IPS-15b (cell line): ENCODE measurements at regions not wholly inside any gene's neighbourhood (a gene's known extent, or its start where the extent isn't known, plus 50 kb on each side); places are given as distances from the start of the nearest gene placed in this dataset.

ENCODE experiments used
- H3K27me3 ChIP-seq: one replicate; pipeline ENCODE4 v1.6.1; 2013; ENCODE audit warnings: low read length; ENCODE audit not compliant: control insufficient read depth, insufficient read depth
- H3K36me3 ChIP-seq: one replicate; pipeline ENCODE4 v1.6.1; 2013; ENCODE audit warnings: low read length; ENCODE audit not compliant: control insufficient read depth, insufficient read depth
- H3K4me1 ChIP-seq: one replicate; pipeline ENCODE4 v1.6.1; 2013; ENCODE audit warnings: mild to moderate bottlenecking, low read length; ENCODE audit not compliant: control insufficient read depth, insufficient read depth
- H3K4me3 ChIP-seq: one replicate; pipeline ENCODE4 v1.5.1; 2013; ENCODE audit warnings: low read depth, low read length
- H3K9ac ChIP-seq: one replicate; pipeline ENCODE4 v1.6.1; 2013; ENCODE audit warnings: low read depth, mild to moderate bottlenecking, low read length
- H3K9me3 ChIP-seq: one replicate; pipeline ENCODE4 v1.6.1; 2013; ENCODE audit warnings: mild to moderate bottlenecking, low read length; ENCODE audit not compliant: control insufficient read depth, insufficient read depth

- H3K9me3 ChIP-seq = no peaks in the 10 kb centered on the region
Measured at GRCh38 chr12:90080616-90081015, 372.0 kb upstream of the ATP2B1 start.

DNA sequence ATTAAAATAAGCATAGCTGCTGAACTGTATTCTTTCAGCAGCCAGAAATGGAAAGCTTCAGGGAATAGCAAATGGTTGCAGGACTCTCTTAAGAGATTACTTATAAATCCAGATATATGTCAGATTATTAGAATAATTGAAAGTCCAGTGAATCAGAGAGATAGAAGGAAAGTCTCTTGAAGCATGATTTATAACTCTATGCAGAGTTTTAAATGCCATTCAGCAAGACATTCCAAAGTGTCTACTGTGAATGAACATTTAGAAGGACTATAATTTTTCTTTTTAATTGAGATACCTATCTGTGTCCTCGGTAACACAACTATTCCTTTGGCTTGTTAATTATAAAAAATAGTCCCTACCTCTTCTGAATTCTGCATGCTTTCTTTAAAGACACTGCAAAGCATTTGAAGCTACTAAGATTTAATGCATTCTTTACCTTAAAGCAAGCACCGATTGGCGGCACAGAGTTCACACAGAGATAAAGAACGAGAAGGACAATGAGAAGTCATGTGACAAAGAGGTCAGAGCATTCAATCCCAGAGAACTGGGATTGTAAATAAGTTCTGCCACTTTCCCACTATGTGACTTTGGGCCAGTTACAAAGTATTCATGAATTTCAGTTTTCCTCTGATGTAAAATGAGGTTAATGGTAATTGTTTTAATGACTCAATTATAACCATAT lies 371.0 kb upstream of the ATP2B1 start:
- Histone ChIP-seq H3K36me3 (no peaks in the 10 kb centered on the region), H3K9ac (no peak overlapping the region), H3K4me3 (no peak overlapping the region), H3K4me1 (no peaks in the 10 kb centered on the region), H3K27me3 (no peaks in the 10 kb centered on the region), H3K9me3 (no peaks in the 10 kb centered on the region)

More at GRCh38 chr12:90080616-90081015, 372.0 kb upstream of the ATP2B1 start:
- Histone ChIP-seq H3K36me3 (no peaks in the 10 kb centered on the region), H3K27me3 (no peaks in the 10 kb centered on the region), H3K4me1 (no peaks in the 10 kb centered on the region), H3K9ac (no peak overlapping the region), H3K4me3 (no peak overlapping the region)

DNA sequence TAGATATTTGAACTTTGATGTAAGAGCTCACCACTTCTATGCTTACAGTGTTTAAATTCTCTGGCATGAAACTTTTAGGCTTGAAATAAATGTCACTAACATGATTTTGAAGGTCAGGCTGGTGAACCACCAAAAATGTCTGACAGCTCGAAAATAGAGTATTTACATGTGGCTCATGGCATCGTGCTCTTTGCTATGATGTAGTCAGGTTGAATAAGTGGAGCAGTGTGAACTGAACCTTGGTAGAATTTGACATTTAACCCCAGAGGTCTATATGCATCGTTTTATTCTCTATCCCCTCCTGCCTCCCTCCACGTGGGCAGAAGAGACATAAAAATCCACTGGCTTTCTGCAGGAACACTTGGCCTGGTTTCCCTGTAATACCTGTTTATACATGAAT lies 369.7 kb upstream of the ATP2B1 start:
- Histone ChIP-seq H3K4me3 (no peak overlapping the region), H3K9me3 (no peaks in the 10 kb centered on the region), H3K27me3 (no peaks in the 10 kb centered on the region), H3K9ac (no peak overlapping the region), H3K36me3 (no peaks in the 10 kb centered on the region), H3K4me1 (no peaks in the 10 kb centered on the region)

DNA sequence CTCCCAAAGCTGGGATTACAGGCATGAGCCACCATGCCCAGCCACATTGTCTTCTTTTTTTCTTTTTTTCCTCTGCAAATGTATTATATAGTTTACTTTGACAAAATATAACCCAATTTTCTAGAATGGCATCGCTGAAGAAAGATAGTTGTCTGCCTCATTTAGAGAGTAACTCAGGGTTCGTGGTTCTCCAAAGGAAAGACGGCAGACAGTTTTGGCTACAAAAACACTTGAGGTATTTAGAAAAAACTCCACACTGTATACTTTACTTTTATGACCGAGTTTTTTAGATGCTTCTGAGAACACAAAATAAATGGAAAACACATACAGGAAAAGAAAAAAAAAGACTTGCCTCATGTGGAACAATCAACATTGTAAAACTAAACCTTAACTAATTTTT lies 369.1 kb upstream of the ATP2B1 start:
- no peak overlapping the region for H3K4me3 ChIP-seq
- no peaks in the 10 kb centered on the region for H3K27me3 ChIP-seq
- no peaks in the 10 kb centered on the region for H3K9me3 ChIP-seq
- no peaks in the 10 kb centered on the region for H3K4me1 ChIP-seq
- H3K36me3 ChIP-seq = no peaks in the 10 kb centered on the region
- no peak overlapping the region for H3K9ac ChIP-seq

- Histone ChIP-seq H3K9me3 (no peaks in the 10 kb centered on the region), H3K9ac (no peak overlapping the region), H3K4me1 (no peaks in the 10 kb centered on the region), H3K4me3 (no peak overlapping the region), H3K27me3 (no peaks in the 10 kb centered on the region), H3K36me3 (no peaks in the 10 kb centered on the region)
Measured at GRCh38 chr12:90076851-90077319, 368.2 kb upstream of the ATP2B1 start.

DNA sequence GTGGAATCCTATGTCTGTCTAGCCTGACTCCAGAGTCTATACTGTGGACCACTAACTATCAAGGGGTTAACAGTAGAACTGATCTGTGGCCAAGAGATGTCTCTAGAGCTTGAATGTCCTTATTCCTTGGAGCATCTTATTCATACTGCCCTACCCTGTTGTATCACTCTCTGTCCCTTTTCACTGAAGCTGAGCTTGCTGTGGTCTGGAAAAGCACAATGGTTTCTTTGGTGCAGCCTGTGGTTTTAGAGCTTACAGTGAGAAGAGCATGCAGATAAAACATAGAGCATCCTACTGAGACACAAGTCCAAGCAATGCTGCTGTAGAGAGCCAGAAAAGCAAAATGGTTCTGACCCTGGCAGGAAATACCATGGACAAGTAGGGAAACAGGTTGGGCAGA lies 367.0 kb upstream of the ATP2B1 start:
- Histone ChIP-seq H3K9me3 (no peaks in the 10 kb centered on the region), H3K9ac (no peak overlapping the region), H3K27me3 (no peaks in the 10 kb centered on the region)

GRCh38 chr12:90074086-90074485 lies 365.4 kb upstream of the ATP2B1 start:
- no peaks in the 10 kb centered on the region for H3K27me3 ChIP-seq
- no peaks in the 10 kb centered on the region for H3K36me3 ChIP-seq
- H3K9ac ChIP-seq = no peak overlapping the region
- H3K4me3 ChIP-seq = no peak overlapping the region
- H3K4me1 ChIP-seq = no peaks in the 10 kb centered on the region
- no peaks in the 10 kb centered on the region for H3K9me3 ChIP-seq

More for the DNA sequence above, 367.0 kb upstream of the ATP2B1 start:
- no peaks in the 10 kb centered on the region for H3K4me1 ChIP-seq
- no peaks in the 10 kb centered on the region for H3K36me3 ChIP-seq
- no peak overlapping the region for H3K4me3 ChIP-seq

- Histone ChIP-seq H3K27me3 (no peaks in the 10 kb centered on the region), H3K4me1 (no peaks in the 10 kb centered on the region), H3K9ac (no peak overlapping the region), H3K36me3 (no peaks in the 10 kb centered on the region), H3K4me3 (no peak overlapping the region), H3K9me3 (no peaks in the 10 kb centered on the region)
Measured at GRCh38 chr12:90071996-90072395, 363.4 kb upstream of the ATP2B1 start.

DNA sequence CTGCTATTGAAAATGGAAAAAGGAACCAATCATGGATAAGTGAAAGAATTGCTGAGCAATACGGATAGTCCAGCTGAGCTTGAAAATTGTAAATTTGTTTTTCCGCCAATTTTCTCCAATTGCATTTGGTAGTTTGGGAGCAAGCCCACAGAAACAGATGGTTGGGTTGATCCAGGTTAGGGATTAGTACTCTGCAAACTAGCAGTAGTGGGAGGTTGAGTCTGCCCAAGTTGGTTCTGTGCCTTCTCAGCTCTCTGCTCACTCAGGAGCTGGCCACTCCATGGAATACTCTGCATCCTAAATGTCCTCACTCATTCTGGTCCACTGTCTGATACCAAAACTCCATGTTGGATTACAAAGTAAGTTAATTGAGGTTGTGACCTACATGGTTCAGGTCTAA lies 361.1 kb upstream of the ATP2B1 start:
- no peak overlapping the region for H3K9ac ChIP-seq
- H3K4me3 ChIP-seq = no peak overlapping the region
- no peaks in the 10 kb centered on the region for H3K36me3 ChIP-seq
- no peaks in the 10 kb centered on the region for H3K27me3 ChIP-seq
- no peaks in the 10 kb centered on the region for H3K4me1 ChIP-seq
- H3K9me3 ChIP-seq = no peaks in the 10 kb centered on the region

GRCh38 chr12:90067791-90068190 lies 359.2 kb upstream of the ATP2B1 start:
- H3K9ac ChIP-seq = no peak overlapping the region
- H3K36me3 ChIP-seq = no peaks in the 10 kb centered on the region
- H3K27me3 ChIP-seq = no peaks in the 10 kb centered on the region
- H3K4me1 ChIP-seq = no peaks in the 10 kb centered on the region
- no peaks in the 10 kb centered on the region for H3K9me3 ChIP-seq
- no peak overlapping the region for H3K4me3 ChIP-seq

- Histone ChIP-seq H3K4me3 (no peak overlapping the region), H3K9me3 (no peaks in the 10 kb centered on the region), H3K36me3 (no peaks in the 10 kb centered on the region), H3K4me1 (no peaks in the 10 kb centered on the region), H3K9ac (no peak overlapping the region), H3K27me3 (no peaks in the 10 kb centered on the region)
Measured at GRCh38 chr12:90064852-90065801, 356.5 kb upstream of the ATP2B1 start.

GRCh38 chr12:90062799-90063198 lies 354.2 kb upstream of the ATP2B1 start:
- no peaks in the 10 kb centered on the region for H3K9me3 ChIP-seq
- no peaks in the 10 kb centered on the region for H3K27me3 ChIP-seq
- no peak overlapping the region for H3K4me3 ChIP-seq
- H3K9ac ChIP-seq = no peak overlapping the region
- no peaks in the 10 kb centered on the region for H3K4me1 ChIP-seq
- H3K36me3 ChIP-seq = no peaks in the 10 kb centered on the region
